Endodermal cell (in vitro differentiated cells): ENCODE measurements at regions not wholly inside any gene's neighbourhood (a gene's known extent, or its start where the extent isn't known, plus 50 kb on each side); places are given as distances from the start of the nearest gene placed in this dataset.

Experiments
- DNase-seq: peaks from one replicate; pipeline ENCODE4 v3.0.0-alpha.2; 2017
- H3K27ac ChIP-seq: 2 replicates; pipeline ENCODE4 v1.5.1; 2013; ENCODE audit warnings: mild to moderate bottlenecking, low read depth, low read length, moderate library complexity
- H3K27me3 ChIP-seq: 2 replicates; pipeline ENCODE4 v1.6.1; 2013; ENCODE audit warnings: mild to moderate bottlenecking, low read length, moderate library complexity; ENCODE audit not compliant: insufficient read depth, control insufficient read depth, poor library complexity, severe bottlenecking
- H3K36me3 ChIP-seq: 2 replicates; pipeline ENCODE4 v1.7.0; 2013; ENCODE audit warnings: mild to moderate bottlenecking, low read length, moderate library complexity; ENCODE audit not compliant: control insufficient read depth, insufficient read depth
- H3K4me1 ChIP-seq: one replicate; pipeline ENCODE4 v1.7.0; 2013; ENCODE audit warnings: low read length; ENCODE audit not compliant: control insufficient read depth, insufficient read depth
- H3K4me3 ChIP-seq: 2 replicates; pipeline ENCODE4 v1.5.1; 2013; ENCODE audit warnings: mild to moderate bottlenecking, low read length, moderate library complexity
- H3K9ac ChIP-seq: 2 replicates; pipeline ENCODE4 v1.6.1; 2013; ENCODE audit warnings: mild to moderate bottlenecking, low read length, moderate library complexity; ENCODE audit not compliant: poor library complexity, severe bottlenecking; ENCODE audit errors: extremely low read depth
- H3K9me3 ChIP-seq: 2 replicates; pipeline ENCODE4 v1.6.1; 2013; ENCODE audit warnings: mild to moderate bottlenecking, low read length, moderate library complexity; ENCODE audit not compliant: control insufficient read depth
- H3K27ac Mint-ChIP-seq: 2 replicates; pipeline ENCODE4 v1.8.0; 2020; ENCODE audit warnings: mixed read lengths
- H3K27me3 Mint-ChIP-seq: 2 replicates; pipeline ENCODE4 v1.8.0; 2021; ENCODE audit warnings: mild to moderate bottlenecking, mixed read lengths; ENCODE audit not compliant: insufficient read depth
- H3K36me3 Mint-ChIP-seq: 2 replicates; pipeline ENCODE4 v1.8.0; 2020; ENCODE audit warnings: low read depth, mixed read lengths
- H3K4me1 Mint-ChIP-seq: 2 replicates; pipeline ENCODE4 v1.8.0; 2020; ENCODE audit warnings: mixed read lengths
- H3K4me3 Mint-ChIP-seq: 2 replicates; pipeline ENCODE4 v1.8.0; 2020; ENCODE audit warnings: mild to moderate bottlenecking, moderate library complexity, mixed read lengths
- H3K9me3 Mint-ChIP-seq: 2 replicates; pipeline ENCODE4 v1.8.0; 2020; ENCODE audit warnings: mild to moderate bottlenecking, mixed read lengths
- WGBS, 2 experiments: methylation state at CpG; one replicate each; pipeline versions ENCODE4 v1.1.5 to v1.1.7; 2013; ENCODE audit warnings: missing lambda C conversion rate in 2 of 2, mixed read lengths in 1 of 2; ENCODE audit not compliant: insufficient coverage in 1 of 2, insufficient read length in 1 of 2; 5-methylcytosine and 5-hydroxymethylcytosine counted together
- TF ChIP-seq, protein P1 (sequence below): fragments of 200-600 bp; sonication (generic); conservative IDR thresholded peaks from 2 replicates; pipeline ENCODE4 v1.5.0; 2021; ENCODE audit warnings: antibody characterized with exemption, mild to moderate bottlenecking

DNA sequence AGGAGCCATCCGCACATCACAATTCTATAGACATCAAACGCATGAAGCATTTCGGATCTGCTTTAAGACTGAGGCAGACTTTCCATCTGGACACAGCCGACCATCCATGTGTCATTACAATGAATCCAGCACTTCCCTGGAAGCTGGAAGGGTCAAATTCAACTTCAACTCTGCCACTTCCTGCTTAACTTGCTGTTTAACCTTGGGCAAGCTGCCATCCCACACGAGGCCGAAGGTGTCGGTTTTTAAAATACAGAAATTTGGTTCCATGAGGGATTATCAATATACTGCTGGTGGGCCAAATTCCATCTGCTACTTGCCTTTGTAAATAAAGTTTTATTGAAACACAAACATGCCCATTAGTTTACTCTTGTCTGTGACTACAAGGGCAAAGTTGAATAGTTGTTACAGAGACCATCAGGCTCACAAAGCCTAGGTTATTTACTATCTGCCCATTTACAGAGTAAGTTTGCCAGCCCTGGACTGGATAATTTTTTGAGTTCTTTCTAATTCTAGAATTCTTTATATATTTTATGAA, 134.6 kb downstream of the FAM204A start:
- WGBS, 2 experiments, result 90 to 94% methylated on average over 2 to 7 of the region's 7 CpGs
- no peak overlapping the region for H3K27ac ChIP-seq
- H3K36me3 ChIP-seq, result no peaks in the 10 kb centered on the region
- Mint-ChIP-seq H3K27me3 (peaks cover 1% of the 10 kb centered on the region), H3K36me3 (no peaks in the 10 kb centered on the region), H3K9me3 (no peaks in the 10 kb centered on the region), H3K4me3 (no peak overlapping the region), H3K4me1 (peaks cover 24% of the 10 kb centered on the region), H3K27ac (no peak overlapping the region)
- no peak for DNase-seq
- H3K4me3 ChIP-seq, result no peak overlapping the region
- no peaks in the 10 kb centered on the region for H3K27me3 ChIP-seq
- no peaks in the 10 kb centered on the region for H3K9me3 ChIP-seq
- TF ChIP-seq, protein P1, sequence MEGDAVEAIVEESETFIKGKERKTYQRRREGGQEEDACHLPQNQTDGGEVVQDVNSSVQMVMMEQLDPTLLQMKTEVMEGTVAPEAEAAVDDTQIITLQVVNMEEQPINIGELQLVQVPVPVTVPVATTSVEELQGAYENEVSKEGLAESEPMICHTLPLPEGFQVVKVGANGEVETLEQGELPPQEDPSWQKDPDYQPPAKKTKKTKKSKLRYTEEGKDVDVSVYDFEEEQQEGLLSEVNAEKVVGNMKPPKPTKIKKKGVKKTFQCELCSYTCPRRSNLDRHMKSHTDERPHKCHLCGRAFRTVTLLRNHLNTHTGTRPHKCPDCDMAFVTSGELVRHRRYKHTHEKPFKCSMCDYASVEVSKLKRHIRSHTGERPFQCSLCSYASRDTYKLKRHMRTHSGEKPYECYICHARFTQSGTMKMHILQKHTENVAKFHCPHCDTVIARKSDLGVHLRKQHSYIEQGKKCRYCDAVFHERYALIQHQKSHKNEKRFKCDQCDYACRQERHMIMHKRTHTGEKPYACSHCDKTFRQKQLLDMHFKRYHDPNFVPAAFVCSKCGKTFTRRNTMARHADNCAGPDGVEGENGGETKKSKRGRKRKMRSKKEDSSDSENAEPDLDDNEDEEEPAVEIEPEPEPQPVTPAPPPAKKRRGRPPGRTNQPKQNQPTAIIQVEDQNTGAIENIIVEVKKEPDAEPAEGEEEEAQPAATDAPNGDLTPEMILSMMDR, result no peak
- no peak overlapping the region for H3K9ac ChIP-seq
- no peaks in the 10 kb centered on the region for H3K4me1 ChIP-seq

DNA sequence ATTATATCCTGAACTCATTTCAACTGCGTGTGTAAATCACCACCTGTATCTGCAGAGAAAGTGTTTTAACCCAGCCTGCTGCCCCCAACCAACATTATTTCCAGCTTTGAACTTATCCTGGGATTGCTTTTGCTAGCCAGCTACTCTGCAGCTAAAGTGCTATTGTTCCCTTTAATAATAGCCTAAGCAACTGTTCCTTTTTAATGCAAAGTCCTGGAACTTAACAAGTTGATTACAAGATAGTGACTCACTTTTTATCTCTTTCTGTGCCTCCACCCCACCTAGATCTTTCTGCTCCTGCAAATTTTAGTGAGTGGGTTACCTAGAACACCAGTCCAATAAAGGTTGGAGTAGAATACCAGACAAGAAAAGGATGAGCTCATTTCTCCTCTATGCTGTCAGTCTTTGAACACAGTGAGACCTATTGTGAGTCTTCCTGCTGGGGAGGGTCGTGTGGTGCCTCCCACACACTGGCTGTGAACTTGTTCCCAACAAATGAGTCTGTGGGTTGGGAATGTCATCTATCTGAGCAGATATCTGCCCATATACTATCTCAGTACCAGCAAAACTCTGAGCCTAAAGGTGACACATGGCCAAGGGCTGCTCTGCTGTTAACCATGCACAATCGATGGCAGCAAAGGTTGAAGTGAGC, 137.7 kb downstream of the FAM204A start:
- Mint-ChIP-seq H3K9me3 (no peaks in the 10 kb centered on the region), H3K4me3 (no peak overlapping the region), H3K4me1 (peaks cover 23% of the 10 kb centered on the region), H3K27me3 (peaks cover 3% of the 10 kb centered on the region), H3K27ac (no peak overlapping the region), H3K36me3 (no peaks in the 10 kb centered on the region)
- no peak overlapping the region for H3K4me3 ChIP-seq
- DNase-seq, result no peak
- no peaks in the 10 kb centered on the region for H3K27me3 ChIP-seq
- no peak overlapping the region for H3K9ac ChIP-seq
- no peaks in the 10 kb centered on the region for H3K36me3 ChIP-seq
- 47 to 71% methylated on average over 1 to 3 of the region's 3 CpGs for WGBS, 2 experiments
- no peak overlapping the region for H3K27ac ChIP-seq
- TF ChIP-seq, protein P1, result no peak
- no peaks in the 10 kb centered on the region for H3K4me1 ChIP-seq
- H3K9me3 ChIP-seq, result no peaks in the 10 kb centered on the region

DNA sequence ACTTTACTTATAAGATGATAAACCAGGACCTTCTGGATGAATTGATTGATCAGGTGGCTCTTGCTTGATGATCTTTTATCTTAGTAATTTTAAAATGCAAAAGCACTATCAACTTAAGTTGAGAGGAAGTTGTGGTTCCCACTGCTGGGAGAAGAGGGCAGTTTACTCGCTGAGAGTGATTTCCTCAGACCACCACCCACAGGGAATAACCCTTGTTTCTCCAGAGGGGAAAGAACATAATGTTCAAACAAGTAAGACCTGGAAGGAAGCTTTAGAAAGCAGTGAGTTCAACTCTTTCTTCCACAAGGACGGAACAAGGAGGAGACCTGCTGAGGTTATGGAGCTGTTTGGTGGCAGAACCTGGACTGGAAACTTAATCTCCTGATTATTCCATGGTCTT, 138.7 kb downstream of the FAM204A start:
- H3K9me3 Mint-ChIP-seq, result no peaks in the 10 kb centered on the region
- Histone ChIP-seq H3K9ac (no peak overlapping the region), H3K4me3 (no peak overlapping the region), H3K27ac (no peak overlapping the region), H3K4me1 (no peaks in the 10 kb centered on the region), H3K36me3 (no peaks in the 10 kb centered on the region), H3K27me3 (no peaks in the 10 kb centered on the region), H3K9me3 (no peaks in the 10 kb centered on the region)
- TF ChIP-seq, protein P1, result no peak
- H3K27ac Mint-ChIP-seq, result no peak overlapping the region
- no peaks in the 10 kb centered on the region for H3K36me3 Mint-ChIP-seq
- peaks cover 18% of the 10 kb centered on the region for H3K4me1 Mint-ChIP-seq
- WGBS, 2 experiments, result 63% methylated on average over 2 of the region's 2 CpGs; no CpG with 5 or more reads in 1 of the 2 experiments
- H3K27me3 Mint-ChIP-seq, result peaks cover 3% of the 10 kb centered on the region
- H3K4me3 Mint-ChIP-seq, result no peak overlapping the region
- no peak for DNase-seq
